HG03097 (cell line): ENCODE measurements at regions not wholly inside any gene's neighbourhood (a gene's known extent, or its start where the extent isn't known, plus 50 kb on each side); places are given as distances from the start of the nearest gene placed in this dataset.
"Not testable (repeated sequence)": the region's sequence is repeated elsewhere in the genome, so short reads cannot be mapped to it uniquely, and the experiment has no call there.

Experiments used
- ATAC-seq: cut with Tn5 transposase; IDR thresholded peaks from one replicate; pipeline ENCODE4 v1.9.1; 2021; ENCODE audit not compliant: unreplicated experiment, low FRiP score

DNA sequence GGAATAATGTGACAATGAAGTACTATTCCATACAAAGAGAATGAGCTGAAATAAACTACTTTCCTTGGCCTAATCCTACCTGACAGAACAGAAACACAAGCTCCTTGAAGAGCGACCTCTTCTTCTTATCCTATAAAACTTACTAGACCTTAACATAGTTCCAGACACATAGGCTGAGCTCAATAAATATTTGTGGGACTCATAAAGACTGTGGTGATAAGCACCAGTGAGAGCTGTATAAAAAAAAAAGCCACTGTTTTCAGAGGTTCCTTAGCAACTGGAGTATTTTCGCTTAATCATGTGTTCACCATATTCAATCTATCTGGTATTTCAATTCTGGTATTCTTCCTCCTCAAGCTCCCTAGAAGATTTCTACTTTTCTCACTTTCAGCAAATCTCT lies 1129.6 kb downstream of the STPG2 start:
- no peak for ATAC-seq

DNA sequence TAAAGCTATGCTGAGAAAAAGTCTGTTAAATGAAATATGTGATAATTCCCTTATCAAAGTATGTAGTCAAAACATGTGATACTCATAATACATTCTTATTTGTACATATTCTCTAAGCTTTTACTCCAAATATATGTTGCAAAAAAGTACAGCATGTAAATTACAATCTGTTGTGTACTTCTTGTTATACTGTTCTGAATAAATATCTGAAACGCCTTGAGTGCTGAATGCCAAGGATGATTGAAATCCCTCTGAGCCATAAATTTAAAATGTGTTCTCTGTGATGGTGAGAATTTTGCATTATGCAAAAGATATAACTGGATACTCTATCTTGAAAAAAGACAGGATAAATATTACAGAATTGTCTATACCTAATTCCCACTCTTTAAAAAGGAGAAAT lies 1128.0 kb downstream of the STPG2 start:
- ATAC-seq = no peak

DNA sequence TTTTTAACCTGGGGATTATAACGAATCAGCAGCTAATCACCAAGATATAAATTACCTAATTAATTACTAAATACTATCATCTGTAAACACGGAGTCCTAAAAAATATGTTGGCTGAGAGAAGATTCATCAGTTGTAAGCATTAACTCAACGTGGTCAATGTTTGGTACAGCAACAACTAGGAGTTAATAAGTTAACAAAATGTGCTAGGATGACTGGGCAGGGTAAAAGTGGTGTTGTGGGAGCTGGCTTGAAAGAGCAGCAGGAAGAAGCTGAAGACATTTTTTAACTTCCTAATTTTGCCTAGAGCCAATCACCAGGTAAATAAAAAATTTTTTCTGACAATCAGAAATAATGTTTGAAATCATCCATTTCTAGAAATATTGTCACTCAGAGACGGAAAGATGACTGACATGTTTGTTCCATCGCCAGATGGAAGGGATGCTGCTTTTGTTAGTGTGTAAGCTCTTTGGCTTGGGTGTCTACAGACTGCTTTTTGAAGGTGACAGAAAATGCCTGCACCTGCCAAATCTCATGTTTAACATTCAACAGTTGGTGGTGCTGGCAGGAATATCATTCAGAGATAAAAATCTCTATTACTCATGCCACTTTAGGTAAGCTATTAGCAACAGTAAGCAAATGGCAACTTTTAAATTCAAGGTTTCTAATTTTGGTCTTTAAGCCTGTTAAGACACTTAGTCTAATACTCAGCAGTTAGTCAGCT lies 1126.9 kb downstream of the STPG2 start:
- ATAC-seq = no peak

DNA sequence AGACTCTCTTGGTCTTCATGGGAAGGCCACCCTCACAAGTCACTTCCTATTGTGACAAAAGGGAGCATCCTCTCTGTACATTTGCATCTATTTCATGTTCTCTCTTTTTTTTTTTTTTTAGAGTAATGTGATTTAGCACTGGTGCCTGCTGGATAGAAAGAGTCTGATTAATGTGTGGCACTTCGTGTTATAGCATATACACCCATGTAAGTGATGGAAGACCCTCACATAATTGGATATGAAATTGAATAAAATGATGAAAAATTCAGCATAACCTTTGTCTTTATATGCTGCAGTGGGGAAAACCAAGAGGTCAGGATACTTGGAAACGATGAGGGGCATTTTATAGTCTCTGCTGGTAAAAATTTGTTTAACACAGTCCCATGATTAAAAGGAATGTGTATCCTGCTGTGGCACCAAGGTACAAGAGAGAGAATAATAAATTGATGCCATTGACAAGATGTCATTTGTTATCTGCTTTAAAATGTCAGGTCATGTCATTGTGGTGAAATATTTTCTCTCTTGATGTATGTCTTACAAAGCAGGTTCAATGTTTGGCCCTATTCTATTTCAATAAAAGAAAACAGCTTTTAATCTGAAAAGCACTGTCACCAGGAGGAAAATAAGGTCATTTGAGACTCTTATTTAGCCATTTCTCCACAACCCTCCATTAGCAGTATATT lies 1115.4 kb downstream of the STPG2 start:
- no peak for ATAC-seq

DNA sequence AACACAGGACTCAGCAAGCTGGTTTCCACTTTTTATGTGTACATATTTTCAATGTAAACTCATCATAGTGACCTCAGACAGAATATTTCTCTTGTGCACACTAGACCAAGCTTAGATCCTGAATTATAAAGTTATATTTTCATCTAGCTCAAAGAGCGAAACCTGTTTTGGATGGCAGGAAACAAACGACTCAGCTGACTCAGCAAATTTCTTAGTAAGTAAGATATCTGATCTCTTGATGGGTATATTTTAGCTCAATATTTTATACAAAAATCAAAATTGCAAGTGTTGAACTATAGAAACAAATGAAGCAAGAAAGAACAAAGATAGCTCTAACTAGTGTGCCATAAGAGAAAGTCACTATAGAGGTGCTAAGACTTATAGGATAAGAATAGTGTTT lies 1114.5 kb downstream of the STPG2 start:
- no peak for ATAC-seq

DNA sequence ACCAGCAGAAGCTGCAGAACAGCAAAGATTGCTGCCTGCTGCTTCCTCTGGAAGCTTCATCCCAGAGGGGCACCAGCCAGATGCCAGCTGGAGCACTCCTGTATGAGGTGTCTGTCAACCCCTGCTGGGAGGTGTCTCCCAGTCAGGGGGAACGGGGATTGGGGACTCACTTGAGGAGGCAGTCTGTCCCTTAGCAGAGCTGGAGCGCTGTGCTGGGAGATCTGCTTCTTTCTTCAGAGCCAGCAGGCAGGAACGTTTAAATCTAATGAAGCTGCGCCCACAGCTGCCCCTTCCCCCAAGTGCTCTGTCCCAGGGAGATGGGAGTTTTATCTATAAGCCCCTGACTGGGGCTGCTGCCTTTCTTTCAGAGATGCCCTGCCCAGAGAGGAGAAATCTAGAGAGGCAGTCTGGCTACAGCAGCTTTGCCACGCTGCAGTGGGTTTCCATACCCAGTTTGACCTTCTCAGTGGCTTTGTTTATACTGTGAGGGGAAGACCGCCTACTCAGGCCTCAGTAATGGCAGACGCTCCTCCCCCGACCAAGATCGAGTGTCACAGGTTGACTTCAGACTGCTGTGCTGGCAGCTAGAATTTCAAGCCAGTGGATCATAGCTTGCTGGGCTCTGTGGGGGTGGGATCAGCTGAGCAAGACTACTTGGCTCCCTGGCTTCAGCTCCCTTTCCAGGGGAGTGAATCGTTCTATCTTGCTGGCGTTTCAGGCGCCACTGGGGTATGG lies 1105.7 kb downstream of the STPG2 start:
- ATAC-seq = not testable (repeated sequence)

DNA sequence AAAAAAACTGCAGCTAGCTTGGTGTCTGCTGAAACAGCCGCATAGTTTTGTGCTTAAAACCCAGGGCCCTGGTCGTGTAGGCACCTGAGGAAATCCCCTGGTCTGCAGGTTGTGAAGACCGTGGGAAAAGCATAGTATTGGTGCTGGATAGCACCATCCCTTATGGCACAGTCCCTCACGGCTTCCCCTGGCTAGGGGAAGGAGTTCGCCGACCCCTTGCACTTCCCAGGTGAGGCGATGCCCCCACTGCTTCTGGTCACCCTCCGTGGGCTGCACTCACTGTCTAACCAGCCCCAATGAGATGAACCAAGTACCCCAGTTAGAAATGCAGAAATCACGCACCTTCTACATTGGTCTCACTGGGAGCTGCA lies 1105.1 kb downstream of the STPG2 start:
- no peak for ATAC-seq

DNA sequence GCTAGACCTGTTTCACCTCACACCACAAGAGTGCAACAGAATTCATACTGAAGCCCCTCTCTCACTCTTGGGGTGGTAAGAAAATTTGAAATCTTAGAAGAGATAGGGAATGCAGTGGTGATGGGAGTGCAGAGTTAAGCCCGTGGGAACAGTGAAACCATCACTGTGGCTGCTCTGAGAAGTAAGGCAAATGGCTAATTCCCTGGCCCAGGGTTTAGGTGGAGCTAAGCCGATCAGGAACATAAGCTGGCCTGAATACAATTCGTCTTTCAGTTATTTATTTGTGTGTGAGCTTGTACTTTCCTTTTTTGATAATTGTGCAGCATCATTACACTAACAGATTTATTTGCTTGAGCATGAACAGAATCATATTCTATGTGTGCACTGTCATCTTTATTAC lies 1070.6 kb downstream of the STPG2 start:
- ATAC-seq = no peak

DNA sequence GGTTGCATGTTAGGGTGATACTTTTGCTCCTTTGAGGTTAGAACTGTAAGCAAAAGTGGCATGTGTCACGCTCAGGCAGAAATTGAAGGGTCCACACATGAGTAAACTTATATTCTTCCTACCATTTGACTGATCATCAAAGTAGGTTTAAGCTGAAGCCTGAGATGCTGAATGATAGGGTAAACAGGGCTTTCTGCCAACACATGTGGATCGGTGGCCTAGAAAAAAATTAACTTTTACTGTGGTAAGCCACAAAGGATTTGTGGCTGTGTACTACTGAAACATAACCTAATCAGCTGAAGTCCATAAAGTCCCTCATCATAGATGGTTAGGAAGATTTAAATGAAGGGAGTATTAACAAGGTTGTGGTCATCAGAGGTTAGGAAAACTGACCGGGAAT lies 1070.1 kb downstream of the STPG2 start:
- ATAC-seq = no peak

DNA sequence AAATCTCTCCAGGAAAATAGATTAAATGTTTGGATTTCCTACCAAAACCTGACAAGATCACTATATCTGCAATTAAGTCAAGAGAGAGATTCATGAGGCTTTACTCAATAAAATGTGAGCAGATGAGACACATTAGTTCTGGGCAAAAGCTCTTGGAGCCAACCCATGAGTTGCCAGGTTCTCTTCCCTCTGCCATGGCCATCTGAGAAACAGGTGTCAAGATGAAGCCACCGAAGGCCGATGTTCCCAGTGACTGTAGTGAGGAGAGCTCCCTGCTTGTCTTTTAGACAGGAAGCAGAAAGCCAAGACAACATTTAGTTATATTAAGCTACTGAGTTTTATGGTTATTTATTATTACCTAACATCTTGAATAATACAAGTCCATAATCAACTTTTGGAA lies 1068.7 kb downstream of the STPG2 start:
- no peak for ATAC-seq

DNA sequence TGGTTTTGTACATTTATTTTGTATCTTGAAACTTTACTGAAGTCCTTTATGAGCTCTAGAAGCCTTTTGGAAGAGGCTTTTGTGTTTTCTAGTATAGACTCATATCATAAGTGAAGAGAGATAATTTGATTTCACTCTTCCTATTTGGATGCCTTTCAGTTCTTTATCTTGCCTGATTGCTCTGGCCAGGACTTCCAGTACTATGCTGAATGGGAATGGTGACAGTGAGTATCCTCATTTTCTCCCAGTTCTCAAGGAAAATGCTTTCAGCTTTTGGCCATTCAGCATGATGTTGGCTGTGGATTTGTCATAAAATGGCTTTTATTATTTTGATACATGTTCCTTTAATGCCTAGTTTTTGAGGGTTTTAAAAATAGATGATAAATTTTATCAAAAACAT lies 1061.3 kb downstream of the STPG2 start:
- ATAC-seq = no peak

DNA sequence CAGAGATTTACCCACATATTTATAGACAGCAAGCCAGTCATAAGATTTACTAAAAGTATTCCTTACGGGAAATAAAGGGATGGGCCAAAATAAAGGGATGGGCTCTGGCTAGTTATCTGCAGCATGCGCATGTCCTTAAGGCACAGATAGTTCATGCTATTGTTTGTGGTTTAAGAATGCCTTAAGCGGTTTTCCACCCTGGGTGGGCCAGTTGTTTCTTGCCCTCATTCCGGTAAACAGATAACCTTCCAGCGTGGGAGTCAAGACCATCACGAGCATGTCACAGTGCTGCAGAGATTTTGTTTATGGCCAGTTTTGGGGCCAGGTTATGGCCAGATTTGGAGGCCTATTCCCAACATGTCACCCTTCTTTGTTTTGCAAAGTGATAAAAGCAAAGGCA lies 1046.2 kb downstream of the STPG2 start:
- not testable (repeated sequence) for ATAC-seq

DNA sequence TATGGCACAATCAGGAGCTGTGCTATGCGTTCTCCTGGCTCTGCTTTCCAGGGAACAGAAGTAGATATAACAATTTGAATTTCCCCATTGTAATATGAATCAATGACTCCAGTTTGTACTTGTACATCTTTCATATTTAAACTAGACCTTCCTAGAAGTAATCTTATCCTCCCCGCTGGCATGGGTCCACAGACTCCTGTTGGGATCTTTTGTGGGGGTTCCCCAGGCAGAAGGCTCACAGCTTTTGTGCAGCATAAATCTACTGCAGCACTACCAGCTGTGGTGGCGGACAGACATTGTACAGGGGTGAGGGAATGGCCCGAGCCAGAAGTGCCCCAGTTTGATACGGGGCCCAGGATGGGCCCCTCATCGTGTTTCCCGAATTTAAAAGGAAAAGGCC lies 1042.1 kb downstream of the STPG2 start:
- ATAC-seq = not testable (repeated sequence)

DNA sequence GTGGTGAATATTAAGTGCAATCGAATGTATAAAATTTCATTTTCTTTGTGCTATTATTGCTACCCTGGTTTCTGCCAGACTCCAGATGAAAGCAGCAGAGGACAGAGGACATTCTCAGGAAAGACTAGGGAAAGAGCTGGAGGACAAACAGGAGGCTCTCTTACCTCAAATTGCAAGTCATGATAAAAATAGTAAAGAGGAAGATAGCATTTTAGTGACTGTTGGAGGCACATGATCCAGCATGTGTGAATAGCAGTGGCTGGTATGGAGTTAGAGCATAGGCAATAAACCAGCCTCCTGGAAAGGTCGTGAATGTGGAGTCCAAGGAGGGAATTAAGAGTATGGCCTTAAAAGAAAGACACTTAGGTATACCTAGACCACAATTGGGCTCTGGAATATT lies 1040.0 kb downstream of the STPG2 start:
- ATAC-seq = no peak

DNA sequence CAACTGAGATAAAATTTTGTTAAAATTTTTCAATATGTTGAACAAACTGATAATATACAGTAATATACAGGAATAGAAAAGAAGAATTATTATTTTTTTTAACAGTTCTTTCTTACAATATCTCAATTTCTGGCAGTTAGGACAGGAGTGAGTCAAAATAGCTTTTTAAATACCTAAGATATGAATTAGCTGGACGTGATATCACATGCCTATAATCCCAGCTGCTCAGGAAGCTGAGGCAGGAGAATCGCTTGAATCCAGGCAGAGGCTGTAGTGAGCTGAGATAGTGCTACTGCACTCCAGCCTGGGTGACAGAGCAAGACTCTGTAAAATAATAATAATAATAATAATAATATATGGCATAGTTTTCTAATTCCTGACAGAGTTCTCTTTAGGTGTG lies 1039.3 kb downstream of the STPG2 start:
- ATAC-seq = no peak

DNA sequence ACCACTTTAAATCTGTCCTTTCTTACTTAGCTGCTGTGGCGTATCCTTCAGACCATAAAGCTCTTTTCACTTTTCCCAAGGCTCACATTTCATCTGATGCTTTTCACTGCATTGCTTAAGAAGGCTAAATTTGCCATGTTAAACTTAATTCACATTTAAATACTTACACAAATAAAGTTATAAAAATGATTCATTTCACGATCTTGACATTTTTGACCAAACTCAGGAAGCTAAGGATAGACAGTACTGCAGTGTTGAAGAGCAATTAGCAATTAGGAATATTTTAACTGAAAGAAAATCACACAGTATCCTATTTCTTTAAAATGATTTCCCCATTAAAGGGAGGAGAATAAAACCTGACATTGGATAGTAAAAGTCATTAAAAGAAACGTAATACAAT lies 1038.6 kb downstream of the STPG2 start:
- ATAC-seq = no peak

DNA sequence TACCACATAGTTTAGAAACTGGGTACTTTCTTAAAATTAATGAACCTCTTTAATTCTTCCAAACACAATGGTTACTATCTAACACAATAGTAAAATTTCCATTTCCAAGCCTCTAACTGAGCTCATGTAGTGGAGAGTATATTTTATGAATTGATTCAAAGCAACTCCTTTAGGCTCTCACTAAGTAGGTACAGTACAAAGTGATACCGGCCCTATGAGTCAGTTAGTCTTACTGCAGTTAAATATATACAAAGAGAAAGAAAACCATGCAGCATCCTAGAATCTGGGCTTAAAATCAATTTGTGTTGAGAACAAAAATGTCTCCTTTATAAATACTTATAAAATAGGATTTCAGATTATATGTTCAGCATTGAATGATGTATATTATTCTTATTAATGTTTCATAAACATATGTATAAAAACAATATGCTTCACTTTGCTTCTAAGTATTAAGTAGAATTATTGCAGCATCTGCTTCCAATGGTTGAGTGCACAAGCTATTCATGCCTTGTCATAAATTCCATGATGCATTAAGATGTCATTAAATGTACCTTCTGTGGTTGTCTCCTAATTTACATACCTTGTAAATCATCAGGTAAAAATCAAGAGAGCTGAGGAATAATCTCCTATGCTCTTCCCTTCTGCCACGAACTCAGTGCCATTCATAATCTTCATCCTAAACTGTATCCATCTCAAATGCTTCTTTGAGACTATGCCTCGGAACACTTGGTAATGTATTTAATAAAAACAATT lies 1037.8 kb downstream of the STPG2 start:
- ATAC-seq = no peak

DNA sequence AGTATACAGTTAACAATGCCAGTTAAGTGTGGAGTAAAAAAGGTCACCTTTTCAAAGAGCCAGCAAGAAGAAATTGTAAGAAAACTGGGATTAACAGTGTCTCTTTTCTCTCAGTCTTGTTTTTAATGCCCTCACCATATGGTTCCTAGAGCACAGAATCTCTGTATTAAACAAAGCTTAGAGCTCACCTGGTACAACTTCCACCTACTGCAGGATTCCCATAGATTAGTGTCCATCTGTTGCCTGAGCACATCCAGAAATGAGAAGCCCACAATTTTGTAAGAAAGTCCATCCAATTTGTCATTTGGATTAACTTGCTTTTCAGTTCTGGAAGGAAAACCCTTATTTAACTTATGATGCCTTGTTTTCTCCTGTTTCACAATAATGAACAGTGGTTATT lies 1037.1 kb downstream of the STPG2 start:
- no peak for ATAC-seq

DNA sequence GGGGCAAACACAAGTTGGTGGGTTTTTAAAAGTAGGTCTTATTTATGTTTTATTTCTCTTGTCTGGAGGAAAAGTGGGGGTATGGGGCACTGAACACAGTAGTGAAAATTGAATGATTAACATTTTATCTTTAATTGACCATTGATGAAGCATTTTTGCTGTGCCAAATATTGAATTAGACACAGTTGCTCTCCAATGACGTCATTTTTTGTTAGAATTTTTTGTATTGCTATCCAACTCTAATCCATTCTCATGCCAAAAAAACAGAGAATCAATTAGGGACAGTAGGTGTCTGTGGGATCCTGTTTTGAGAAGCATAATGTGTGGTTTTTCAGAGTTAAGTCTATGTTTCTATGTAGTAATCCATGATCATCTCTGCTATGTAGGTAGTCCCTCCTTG lies 1032.8 kb downstream of the STPG2 start:
- no peak for ATAC-seq

DNA sequence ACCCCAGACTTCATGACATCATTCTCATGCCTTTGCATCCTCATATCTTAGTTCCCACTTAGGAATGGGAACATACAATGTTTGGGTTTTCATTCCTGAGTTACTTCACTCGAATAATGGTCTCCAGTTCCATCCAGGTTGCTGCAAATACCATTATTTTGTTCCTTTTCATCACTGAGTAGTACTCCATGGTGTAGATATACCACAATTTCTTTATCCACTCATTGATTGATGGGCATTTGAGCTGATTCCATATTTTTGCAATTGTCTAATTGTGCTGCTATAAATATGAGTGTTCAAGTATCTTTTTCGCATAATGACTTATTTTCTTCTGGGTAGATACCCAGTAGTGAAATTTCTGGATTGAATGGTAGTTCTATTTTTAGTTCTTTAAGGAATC lies 1026.8 kb downstream of the STPG2 start:
- ATAC-seq = no peak

DNA sequence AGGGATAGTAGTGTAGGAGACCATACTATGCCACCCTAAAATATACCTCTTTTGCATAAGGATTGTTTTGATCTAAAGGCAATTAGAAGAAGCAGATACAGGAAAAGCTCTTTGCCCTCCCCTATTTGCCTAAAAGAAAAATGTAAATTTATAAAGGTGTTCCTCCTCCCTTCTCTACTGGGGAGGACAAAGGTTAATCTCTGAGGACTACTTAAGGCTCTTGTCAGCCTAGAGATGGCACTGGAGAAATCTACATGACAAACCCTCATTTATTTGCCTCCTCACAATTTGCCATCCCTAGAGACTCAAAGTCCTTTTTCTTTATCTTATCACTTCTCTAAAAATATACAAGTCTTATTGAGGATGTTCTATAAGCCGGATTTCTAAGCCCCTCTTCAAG lies 1021.8 kb downstream of the STPG2 start:
- ATAC-seq = no peak
